GM19240 (cell line): ENCODE measurements at regions not wholly inside any gene's neighbourhood (a gene's known extent, or its start where the extent isn't known, plus 50 kb on each side); places are given as distances from the start of the nearest gene placed in this dataset.

Experiments
- DNase-seq: peaks from one replicate; pipeline ENCODE4 v3.0.0; 2011; ENCODE audit warnings: low spot score; ENCODE audit not compliant: insufficient read length

GRCh38 chr15:98444138-98444537 lies 204.2 kb upstream of the IGF1R start:
- DNase-seq: no peak

- DNase-seq: no peak
Observed at GRCh38 chr15:98445315-98445714, 203.0 kb upstream of the IGF1R start.

DNA sequence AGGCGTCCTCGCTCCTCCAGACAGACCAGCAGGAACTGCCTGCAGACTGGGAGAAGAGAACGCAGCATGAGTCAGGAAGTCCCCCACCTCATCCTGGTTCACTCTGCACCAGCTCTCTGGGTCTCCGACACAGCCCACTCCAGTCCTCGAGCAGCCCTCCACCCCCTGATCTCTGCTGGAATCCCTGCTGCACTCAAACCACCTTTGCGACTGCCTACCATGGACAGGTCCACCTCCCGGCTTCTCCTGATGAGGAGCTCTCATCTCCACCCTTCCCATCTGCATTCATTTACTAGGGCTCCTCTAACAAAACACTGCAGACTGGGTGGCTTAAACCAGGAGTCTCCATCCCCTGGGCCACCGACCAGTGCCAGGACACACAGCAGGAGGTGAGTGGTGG lies 202.3 kb upstream of the IGF1R start:
- no peak for DNase-seq

GRCh38 chr15:98447069-98447468 lies 201.3 kb upstream of the IGF1R start:
- DNase-seq: no peak

DNA sequence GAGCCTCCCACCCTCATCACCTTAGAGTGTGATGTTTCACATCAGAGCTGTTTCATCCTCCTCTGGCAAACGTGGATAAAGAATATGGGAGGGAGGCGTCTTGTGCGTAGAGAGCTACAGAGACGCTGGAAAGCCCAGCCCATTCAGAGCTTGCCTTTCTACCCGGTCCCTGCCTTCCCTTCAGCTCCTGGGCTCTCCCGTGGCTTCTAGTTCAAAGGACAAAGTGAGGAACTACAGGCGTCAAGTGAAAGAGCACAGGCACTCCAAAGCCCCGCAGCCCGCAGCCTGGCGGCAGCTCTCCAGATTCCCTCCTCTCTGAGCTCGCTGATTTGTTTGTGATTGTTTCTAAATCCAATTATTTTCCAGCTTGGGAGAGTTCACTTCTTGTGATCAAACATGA lies 197.1 kb upstream of the IGF1R start:
- DNase-seq: no peak

DNA sequence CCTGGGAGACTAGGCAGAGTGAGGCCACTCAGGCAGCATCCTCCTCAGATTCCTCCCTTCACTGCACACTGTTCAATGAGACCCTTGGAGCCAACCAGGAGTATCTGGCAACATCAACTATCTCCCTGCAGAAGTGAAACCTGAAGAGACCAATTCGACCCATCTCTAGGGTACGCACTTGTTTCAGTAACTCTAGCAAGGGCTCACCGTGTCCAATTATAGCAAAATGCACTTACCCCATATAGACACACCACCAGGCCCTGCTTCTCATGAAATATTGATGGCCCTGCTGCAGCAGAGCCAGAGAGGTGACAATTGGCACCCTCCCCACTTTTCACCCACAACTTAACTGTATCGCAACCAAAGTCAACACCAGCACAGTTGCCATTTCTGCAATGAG lies 196.1 kb upstream of the IGF1R start:
- no peak for DNase-seq

DNA sequence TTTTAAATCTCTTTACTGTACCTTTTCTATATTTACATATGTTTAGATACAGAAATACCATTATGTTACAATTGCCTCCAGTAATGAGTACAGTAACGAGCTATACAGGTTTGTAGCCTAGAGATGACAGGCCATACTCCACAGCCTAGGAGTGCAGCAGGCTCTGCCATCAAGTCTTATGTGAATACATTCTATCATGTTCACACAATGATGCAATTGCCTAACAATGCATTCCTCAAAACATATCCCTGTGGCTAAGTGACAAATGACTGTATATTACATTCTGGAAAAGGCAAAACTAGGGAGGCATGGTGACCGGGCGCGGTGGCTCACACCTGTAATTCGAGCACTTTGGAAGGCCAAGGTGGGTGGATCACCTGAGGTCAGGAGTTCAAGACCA lies 192.4 kb upstream of the IGF1R start:
- DNase-seq: no peak

DNA sequence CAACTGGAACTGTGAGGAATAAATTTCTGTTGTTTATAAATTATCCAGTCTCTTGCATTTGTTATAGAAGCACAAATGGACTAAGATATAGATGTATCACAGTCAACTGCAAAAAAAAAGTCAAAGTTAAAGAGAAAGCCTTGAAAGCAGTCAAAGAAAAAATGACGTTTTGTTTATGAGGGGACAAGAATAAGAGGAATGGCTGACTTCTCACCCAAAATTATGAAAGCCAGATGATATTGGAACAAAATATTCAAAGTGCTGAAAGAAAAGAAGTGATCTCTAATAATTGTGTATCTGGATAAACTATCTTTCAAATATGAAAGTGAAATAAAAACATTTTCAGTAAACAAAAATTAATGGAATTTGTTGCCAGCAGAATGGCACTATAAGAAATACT lies 171.8 kb upstream of the IGF1R start:
- DNase-seq: no peak

DNA sequence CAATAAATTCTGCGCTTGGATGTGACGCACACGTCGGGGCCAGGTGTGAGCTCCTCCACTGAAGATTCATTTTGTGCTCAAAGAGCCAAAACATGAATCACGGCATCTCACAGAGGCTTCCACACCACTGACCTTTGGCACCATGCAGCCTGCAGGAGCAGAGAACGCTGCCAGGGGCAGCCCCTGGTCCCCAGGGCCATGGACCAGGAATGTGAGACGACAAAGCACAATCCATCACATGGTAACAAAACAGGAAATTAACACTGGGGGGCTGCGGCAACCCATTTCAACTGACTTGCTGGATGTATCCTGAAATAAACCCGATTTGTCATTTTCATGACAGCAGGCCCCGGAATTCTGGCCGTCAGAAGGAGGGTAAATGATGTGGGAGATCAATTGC lies 167.5 kb upstream of the IGF1R start:
- DNase-seq: no peak

GRCh38 chr15:98483575-98484130 lies 164.7 kb upstream of the IGF1R start:
- DNase-seq: no peak

GRCh38 chr15:98484914-98485313 lies 163.4 kb upstream of the IGF1R start:
- DNase-seq: no peak

DNA sequence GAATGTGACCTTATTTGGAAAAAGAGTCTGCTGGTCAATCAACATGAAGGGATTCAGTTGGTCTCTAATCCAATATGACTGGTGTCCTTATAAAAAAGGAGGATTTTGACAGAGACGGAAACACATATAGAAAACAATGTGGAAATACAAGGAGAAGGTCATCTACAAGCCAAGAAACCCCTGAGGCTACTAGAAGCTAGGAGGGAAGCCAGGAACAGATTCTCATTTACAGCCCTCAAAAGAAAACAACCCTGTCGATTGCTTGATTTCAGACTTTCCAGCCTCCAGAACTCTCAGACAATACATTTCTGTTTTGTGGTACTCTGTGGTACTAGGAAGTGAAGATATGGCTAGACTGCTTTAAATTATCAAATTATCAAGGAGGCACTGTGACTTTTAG lies 162.9 kb upstream of the IGF1R start:
- no peak for DNase-seq

GRCh38 chr15:98493966-98494511 lies 154.3 kb upstream of the IGF1R start:
- DNase-seq: no peak

- no peak for DNase-seq
Observed at GRCh38 chr15:98501192-98501591, 147.1 kb upstream of the IGF1R start.

GRCh38 chr15:98501632-98502031 lies 146.7 kb upstream of the IGF1R start:
- no peak for DNase-seq

DNA sequence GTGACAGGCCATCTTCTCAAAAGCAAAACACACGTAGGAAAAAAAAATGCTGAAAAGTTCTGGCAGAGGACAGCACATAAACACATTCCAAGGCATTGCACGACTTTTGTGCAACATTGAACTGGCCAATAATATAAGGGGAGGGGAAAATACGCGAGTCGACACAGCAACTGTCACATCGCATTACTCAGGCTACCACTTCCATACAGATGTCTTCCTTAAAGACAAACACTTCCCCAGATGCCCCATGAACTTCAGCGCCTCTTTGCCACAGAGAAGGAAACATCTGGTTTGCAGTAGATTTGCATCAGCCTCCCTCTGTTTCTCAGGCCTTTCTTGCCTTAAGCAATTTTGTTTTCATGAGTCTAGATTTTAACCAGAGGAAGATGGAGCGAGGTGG lies 144.4 kb upstream of the IGF1R start:
- no peak for DNase-seq

- DNase-seq: no peak
Observed at GRCh38 chr15:98504998-98505397, 143.3 kb upstream of the IGF1R start.

- DNase-seq: no peak
Observed at GRCh38 chr15:98505611-98506031, 142.7 kb upstream of the IGF1R start.

- no peak for DNase-seq
Observed at GRCh38 chr15:98506172-98506571, 142.2 kb upstream of the IGF1R start.

DNA sequence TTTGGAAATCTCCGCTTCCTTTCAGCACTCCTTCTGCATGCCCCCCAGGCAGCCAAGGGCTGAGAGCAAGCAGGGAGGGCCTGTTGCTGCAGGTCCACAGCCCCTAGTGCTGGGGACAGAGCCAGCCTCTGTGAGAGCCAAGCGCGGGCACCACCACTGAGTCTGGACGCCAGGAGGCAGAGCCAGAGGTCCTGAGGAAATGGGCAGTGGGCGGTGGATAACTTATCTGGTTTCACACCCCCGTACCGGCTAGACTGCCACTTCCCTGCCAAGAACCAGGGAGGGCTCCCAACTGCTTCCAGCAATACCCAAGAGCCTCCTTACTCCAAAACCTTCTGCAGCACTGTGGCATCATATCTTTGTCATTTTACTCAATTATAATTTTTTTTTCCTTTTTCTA lies 141.6 kb upstream of the IGF1R start:
- no peak for DNase-seq

GRCh38 chr15:98513428-98513986 lies 134.8 kb upstream of the IGF1R start:
- DNase-seq: no peak

DNA sequence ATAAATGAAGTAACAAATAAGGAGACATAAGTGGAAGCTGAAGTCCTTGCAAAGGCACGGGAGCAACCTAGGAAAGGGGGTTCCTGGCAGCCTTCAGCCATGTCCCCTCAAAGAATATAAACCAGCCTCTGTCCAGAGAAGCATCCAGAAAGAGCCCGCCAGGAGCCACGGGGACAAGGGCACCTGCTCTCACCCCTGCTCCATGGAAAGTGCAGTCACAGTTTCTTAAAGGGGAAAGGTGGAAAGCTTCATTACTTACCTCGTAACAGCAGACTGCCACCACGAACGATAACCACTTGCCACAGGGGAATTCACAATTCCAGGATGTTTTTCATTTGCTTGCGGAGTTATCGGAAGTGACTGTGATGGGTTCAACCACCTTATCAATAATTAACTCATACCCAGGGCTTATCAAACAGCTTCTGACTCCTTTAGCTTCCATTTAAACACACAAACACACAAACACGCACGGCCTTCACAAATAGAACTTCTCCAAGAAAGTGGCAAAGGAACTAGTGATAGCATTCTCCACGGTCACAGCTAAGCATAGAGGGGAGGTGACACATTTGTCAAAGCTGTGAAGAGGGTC lies 134.2 kb upstream of the IGF1R start:
- no peak for DNase-seq
